GM23338 (cell line): ENCODE measurements at regions not wholly inside any gene's neighbourhood (a gene's known extent, or its start where the extent isn't known, plus 50 kb on each side); places are given as distances from the start of the nearest gene placed in this dataset.
A peak's percentile ranks its signal among the peaks of the same experiment; 100 is the strongest.

Experiments
- ATAC-seq: fragments of 200-7000 bp; cut with Tn5 transposase; 3 replicates; pipeline ENCODE4 v1.9.1; 2020
- DNase-seq: peaks from one replicate; pipeline ENCODE4 v3.0.0-alpha.2; 2015; ENCODE audit warnings: low spot score
- H2AFZ ChIP-seq: fragments of 200-600 bp; sonication (generic); 2 replicates; pipeline ENCODE4 v1.8.0; 2016; ENCODE audit warnings: antibody characterized with exemption, mild to moderate bottlenecking, moderate library complexity
- H3F3A ChIP-seq: fragments of 200-600 bp; sonication (generic); replicated peaks from 2 replicates; pipeline ENCODE4 v1.8.0; 2017; ENCODE audit warnings: antibody characterized with exemption, mixed run types, low read depth
- H3K27ac ChIP-seq: fragments of 200-600 bp; sonication (generic); 2 replicates; pipeline ENCODE4 v1.6.1; 2016; ENCODE audit warnings: low read depth
- H3K27me3 ChIP-seq: fragments of 200-600 bp; sonication (generic); 2 replicates; pipeline ENCODE4 v1.8.0; 2016; ENCODE audit warnings: mild to moderate bottlenecking, mixed run types, moderate library complexity; ENCODE audit not compliant: insufficient read depth
- H3K36me3 ChIP-seq: fragments of 200-600 bp; sonication (generic); 2 replicates; pipeline ENCODE4 v1.8.0; 2016; ENCODE audit warnings: mild to moderate bottlenecking; ENCODE audit not compliant: insufficient read depth
- H3K4me1 ChIP-seq: fragments of 200-600 bp; sonication (generic); 2 replicates; pipeline ENCODE4 v1.8.0; 2016; ENCODE audit warnings: mild to moderate bottlenecking, moderate library complexity; ENCODE audit not compliant: insufficient read depth
- H3K4me2 ChIP-seq: fragments of 200-600 bp; sonication (generic); 2 replicates; pipeline ENCODE4 v1.7.1; 2017; ENCODE audit warnings: mixed run types
- H3K4me3 ChIP-seq: fragments of 200-600 bp; sonication (generic); 2 replicates; pipeline ENCODE4 v1.6.1; 2016; ENCODE audit warnings: mixed run types
- H3K79me2 ChIP-seq: fragments of 200-600 bp; sonication (generic); replicated peaks from 2 replicates; pipeline ENCODE4 v1.8.0; 2017; ENCODE audit warnings: mild to moderate bottlenecking; ENCODE audit not compliant: insufficient read depth
- H3K9me2 ChIP-seq: fragments of 200-600 bp; sonication (generic); 2 replicates; pipeline ENCODE4 v1.8.0; 2017; ENCODE audit not compliant: insufficient read depth
- H4K20me1 ChIP-seq: fragments of 200-600 bp; sonication (generic); replicated peaks from 2 replicates; pipeline ENCODE4 v1.8.0; 2017; ENCODE audit warnings: mild to moderate bottlenecking; ENCODE audit not compliant: insufficient read depth
- H3K27ac Mint-ChIP-seq: 2 replicates; pipeline ENCODE4 v1.8.0; 2020; ENCODE audit warnings: inconsistent platforms, mild to moderate bottlenecking, moderate library complexity, mixed read lengths
- H3K27me3 Mint-ChIP-seq: 3 replicates; pipeline ENCODE4 v1.8.0; 2022; ENCODE audit warnings: low read depth, mild to moderate bottlenecking, moderate library complexity, mixed read lengths, inconsistent platforms; ENCODE audit not compliant: insufficient read depth, poor library complexity
- H3K36me3 Mint-ChIP-seq: 3 replicates; pipeline ENCODE4 v1.8.0; 2021; ENCODE audit warnings: low read depth, mild to moderate bottlenecking, inconsistent platforms, moderate library complexity, mixed read lengths
- H3K4me1 Mint-ChIP-seq: 3 replicates; pipeline ENCODE4 v1.8.0; 2020; ENCODE audit warnings: mild to moderate bottlenecking, inconsistent platforms, mixed read lengths
- H3K4me3 Mint-ChIP-seq: 3 replicates; pipeline ENCODE4 v1.8.0; 2021; ENCODE audit warnings: moderate library complexity, mild to moderate bottlenecking, inconsistent platforms, mixed read lengths
- H3K9me3 Mint-ChIP-seq: 3 replicates; pipeline ENCODE4 v1.8.0; 2020; ENCODE audit warnings: moderate library complexity, mild to moderate bottlenecking, inconsistent platforms, mixed read lengths
- CREB1 ChIP-seq: fragments of 250-450 bp; sonication (Bioruptor Pico); IDR thresholded peaks from 2 replicates; pipeline ENCODE4 v1.5.0; 2020; ENCODE audit warnings: low read depth, mild to moderate bottlenecking, moderate library complexity
- EZH2 ChIP-seq: fragments of 200-600 bp; sonication (generic); IDR thresholded peaks from one replicate; pipeline ENCODE4 v1.8.0; 2017; ENCODE audit warnings: antibody characterized with exemption, mild to moderate bottlenecking, low read depth; ENCODE audit not compliant: unreplicated experiment
- EZH2phosphoT487 ChIP-seq: fragments of 200-600 bp; sonication (generic); IDR thresholded peaks from one replicate; pipeline ENCODE4 v1.8.1; 2018; ENCODE audit warnings: antibody characterized with exemption; ENCODE audit not compliant: unreplicated experiment
- JUNB ChIP-seq: IDR thresholded peaks from one replicate; pipeline ENCODE4 v1.6.1; 2016; ENCODE audit warnings: antibody characterized with exemption; ENCODE audit not compliant: unreplicated experiment
- NANOG ChIP-seq: IDR thresholded peaks from 2 replicates; pipeline ENCODE4 v1.6.1; 2016; ENCODE audit warnings: antibody characterized with exemption, borderline replicate concordance
- POLR2AphosphoS5 ChIP-seq: IDR thresholded peaks from 2 replicates; pipeline ENCODE4 v1.6.1; 2016; ENCODE audit warnings: antibody characterized with exemption, low read depth
- ZNF114 ChIP-seq: fragments of 250-450 bp; sonication (Bioruptor Pico); IDR thresholded peaks from 2 replicates; pipeline ENCODE4 v1.5.0; 2020; ENCODE audit warnings: mild to moderate bottlenecking, moderate library complexity
- ZNF331 ChIP-seq: fragments of 250-450 bp; sonication (Bioruptor Pico); IDR thresholded peaks from 2 replicates; pipeline ENCODE4 v1.5.0; 2020; ENCODE audit warnings: low read depth, mild to moderate bottlenecking, moderate library complexity
- TF ChIP-seq, protein P1 (sequence below): IDR thresholded peaks from one replicate; pipeline ENCODE4 v1.6.1; 2018; ENCODE audit warnings: antibody characterized with exemption; ENCODE audit not compliant: unreplicated experiment
- TF ChIP-seq, protein P2 (sequence below): fragments of 250-450 bp; sonication (Bioruptor Pico); IDR thresholded peaks from 2 replicates; pipeline ENCODE4 v1.5.0; 2020; ENCODE audit warnings: mild to moderate bottlenecking, moderate library complexity

- Histone ChIP-seq H3K4me2 (no peak overlapping the region), H2AFZ (no peak overlapping the region), H4K20me1 (no peaks in the 10 kb centered on the region), H3K27me3 (no peaks in the 10 kb centered on the region), H3K36me3 (no peaks in the 10 kb centered on the region), H3K4me3 (no peak overlapping the region), H3K4me1 (peaks cover 8% of the 10 kb centered on the region), H3F3A (no peaks in the 10 kb centered on the region), H3K79me2 (no peaks in the 10 kb centered on the region), H3K27ac (no peak overlapping the region), H3K9me2 (no peaks in the 10 kb centered on the region)
- H3K4me1 Mint-ChIP-seq = peaks cover 16% of the 10 kb centered on the region
- H3K9me3 Mint-ChIP-seq = peaks cover 7% of the 10 kb centered on the region; the same call in 2 of the 3 replicates
- ATAC-seq = no peak
- no peak overlapping the region for H3K27ac Mint-ChIP-seq
- peaks cover 17% of the 10 kb centered on the region for H3K27me3 Mint-ChIP-seq
- TF ChIP-seq ZNF114 (CRISPR knock-in tag) (no peak), EZH2phosphoT487 (no peak), JUNB (no peak)
- no peak for DNase-seq
- 0 out of 3 replicates have a peak, but pooled peaks cover under 1% of the 10 kb centered on the region for H3K36me3 Mint-ChIP-seq
- no peak overlapping the region for H3K4me3 Mint-ChIP-seq
Measured at GRCh38 chr16:86030116-86030515, 131.2 kb downstream of the IRF8 start.

- no peaks in the 10 kb centered on the region for H3K36me3 ChIP-seq
- Mint-ChIP-seq H3K9me3 (0 out of 3 replicates have a peak, but pooled peaks cover 6% of the 10 kb centered on the region), H3K27ac (no peak overlapping the region), H3K4me1 (peaks cover 16% of the 10 kb centered on the region), H3K27me3 (peaks cover 17% of the 10 kb centered on the region), H3K4me3 (no peak overlapping the region), H3K36me3 (no peaks in the 10 kb centered on the region)
- H3K27me3 ChIP-seq = no peaks in the 10 kb centered on the region
- TF ChIP-seq, protein P1, sequence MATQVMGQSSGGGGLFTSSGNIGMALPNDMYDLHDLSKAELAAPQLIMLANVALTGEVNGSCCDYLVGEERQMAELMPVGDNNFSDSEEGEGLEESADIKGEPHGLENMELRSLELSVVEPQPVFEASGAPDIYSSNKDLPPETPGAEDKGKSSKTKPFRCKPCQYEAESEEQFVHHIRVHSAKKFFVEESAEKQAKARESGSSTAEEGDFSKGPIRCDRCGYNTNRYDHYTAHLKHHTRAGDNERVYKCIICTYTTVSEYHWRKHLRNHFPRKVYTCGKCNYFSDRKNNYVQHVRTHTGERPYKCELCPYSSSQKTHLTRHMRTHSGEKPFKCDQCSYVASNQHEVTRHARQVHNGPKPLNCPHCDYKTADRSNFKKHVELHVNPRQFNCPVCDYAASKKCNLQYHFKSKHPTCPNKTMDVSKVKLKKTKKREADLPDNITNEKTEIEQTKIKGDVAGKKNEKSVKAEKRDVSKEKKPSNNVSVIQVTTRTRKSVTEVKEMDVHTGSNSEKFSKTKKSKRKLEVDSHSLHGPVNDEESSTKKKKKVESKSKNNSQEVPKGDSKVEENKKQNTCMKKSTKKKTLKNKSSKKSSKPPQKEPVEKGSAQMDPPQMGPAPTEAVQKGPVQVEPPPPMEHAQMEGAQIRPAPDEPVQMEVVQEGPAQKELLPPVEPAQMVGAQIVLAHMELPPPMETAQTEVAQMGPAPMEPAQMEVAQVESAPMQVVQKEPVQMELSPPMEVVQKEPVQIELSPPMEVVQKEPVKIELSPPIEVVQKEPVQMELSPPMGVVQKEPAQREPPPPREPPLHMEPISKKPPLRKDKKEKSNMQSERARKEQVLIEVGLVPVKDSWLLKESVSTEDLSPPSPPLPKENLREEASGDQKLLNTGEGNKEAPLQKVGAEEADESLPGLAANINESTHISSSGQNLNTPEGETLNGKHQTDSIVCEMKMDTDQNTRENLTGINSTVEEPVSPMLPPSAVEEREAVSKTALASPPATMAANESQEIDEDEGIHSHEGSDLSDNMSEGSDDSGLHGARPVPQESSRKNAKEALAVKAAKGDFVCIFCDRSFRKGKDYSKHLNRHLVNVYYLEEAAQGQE = no peak
- TF ChIP-seq POLR2AphosphoS5 = no peak
- no peak for TF ChIP-seq NANOG
- TF ChIP-seq, protein P2, sequence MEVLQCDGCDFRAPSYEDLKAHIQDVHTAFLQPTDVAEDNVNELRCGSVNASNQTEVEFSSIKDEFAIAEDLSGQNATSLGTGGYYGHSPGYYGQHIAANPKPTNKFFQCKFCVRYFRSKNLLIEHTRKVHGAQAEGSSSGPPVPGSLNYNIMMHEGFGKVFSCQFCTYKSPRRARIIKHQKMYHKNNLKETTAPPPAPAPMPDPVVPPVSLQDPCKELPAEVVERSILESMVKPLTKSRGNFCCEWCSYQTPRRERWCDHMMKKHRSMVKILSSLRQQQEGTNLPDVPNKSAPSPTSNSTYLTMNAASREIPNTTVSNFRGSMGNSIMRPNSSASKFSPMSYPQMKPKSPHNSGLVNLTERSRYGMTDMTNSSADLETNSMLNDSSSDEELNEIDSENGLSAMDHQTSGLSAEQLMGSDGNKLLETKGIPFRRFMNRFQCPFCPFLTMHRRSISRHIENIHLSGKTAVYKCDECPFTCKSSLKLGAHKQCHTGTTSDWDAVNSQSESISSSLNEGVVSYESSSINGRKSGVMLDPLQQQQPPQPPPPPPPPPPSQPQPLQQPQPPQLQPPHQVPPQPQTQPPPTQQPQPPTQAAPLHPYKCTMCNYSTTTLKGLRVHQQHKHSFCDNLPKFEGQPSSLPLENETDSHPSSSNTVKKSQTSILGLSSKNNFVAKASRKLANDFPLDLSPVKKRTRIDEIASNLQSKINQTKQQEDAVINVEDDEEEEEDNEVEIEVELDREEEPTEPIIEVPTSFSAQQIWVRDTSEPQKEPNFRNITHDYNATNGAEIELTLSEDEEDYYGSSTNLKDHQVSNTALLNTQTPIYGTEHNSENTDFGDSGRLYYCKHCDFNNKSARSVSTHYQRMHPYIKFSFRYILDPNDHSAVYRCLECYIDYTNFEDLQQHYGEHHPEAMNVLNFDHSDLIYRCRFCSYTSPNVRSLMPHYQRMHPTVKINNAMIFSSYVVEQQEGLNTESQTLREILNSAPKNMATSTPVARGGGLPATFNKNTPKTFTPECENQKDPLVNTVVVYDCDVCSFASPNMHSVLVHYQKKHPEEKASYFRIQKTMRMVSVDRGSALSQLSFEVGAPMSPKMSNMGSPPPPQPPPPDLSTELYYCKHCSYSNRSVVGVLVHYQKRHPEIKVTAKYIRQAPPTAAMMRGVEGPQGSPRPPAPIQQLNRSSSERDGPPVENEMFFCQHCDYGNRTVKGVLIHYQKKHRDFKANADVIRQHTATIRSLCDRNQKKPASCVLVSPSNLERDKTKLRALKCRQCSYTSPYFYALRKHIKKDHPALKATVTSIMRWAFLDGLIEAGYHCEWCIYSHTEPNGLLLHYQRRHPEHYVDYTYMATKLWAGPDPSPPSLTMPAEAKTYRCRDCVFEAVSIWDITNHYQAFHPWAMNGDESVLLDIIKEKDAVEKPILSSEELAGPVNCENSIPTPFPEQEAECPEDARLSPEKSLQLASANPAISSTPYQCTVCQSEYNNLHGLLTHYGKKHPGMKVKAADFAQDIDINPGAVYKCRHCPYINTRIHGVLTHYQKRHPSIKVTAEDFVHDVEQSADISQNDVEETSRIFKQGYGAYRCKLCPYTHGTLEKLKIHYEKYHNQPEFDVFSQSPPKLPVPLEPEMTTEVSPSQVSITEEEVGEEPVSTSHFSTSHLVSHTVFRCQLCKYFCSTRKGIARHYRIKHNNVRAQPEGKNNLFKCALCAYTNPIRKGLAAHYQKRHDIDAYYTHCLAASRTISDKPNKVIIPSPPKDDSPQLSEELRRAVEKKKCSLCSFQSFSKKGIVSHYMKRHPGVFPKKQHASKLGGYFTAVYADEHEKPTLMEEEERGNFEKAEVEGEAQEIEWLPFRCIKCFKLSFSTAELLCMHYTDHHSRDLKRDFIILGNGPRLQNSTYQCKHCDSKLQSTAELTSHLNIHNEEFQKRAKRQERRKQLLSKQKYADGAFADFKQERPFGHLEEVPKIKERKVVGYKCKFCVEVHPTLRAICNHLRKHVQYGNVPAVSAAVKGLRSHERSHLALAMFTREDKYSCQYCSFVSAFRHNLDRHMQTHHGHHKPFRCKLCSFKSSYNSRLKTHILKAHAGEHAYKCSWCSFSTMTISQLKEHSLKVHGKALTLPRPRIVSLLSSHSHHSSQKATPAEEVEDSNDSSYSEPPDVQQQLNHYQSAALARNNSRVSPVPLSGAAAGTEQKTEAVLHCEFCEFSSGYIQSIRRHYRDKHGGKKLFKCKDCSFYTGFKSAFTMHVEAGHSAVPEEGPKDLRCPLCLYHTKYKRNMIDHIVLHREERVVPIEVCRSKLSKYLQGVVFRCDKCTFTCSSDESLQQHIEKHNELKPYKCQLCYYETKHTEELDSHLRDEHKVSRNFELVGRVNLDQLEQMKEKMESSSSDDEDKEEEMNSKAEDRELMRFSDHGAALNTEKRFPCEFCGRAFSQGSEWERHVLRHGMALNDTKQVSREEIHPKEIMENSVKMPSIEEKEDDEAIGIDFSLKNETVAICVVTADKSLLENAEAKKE (CRISPR knock-in tag) = no peak
- no peak for TF ChIP-seq CREB1
- no peak for TF ChIP-seq EZH2
- no peak for TF ChIP-seq ZNF331 (CRISPR knock-in tag)
- no peak for TF ChIP-seq JUNB
- no peak for TF ChIP-seq ZNF114 (CRISPR knock-in tag)
- no peak overlapping the region for H3K4me2 ChIP-seq
- no peak for ATAC-seq
- no peaks in the 10 kb centered on the region for H4K20me1 ChIP-seq
- H3K4me1 ChIP-seq = peaks cover 8% of the 10 kb centered on the region
- no peaks in the 10 kb centered on the region for H3F3A ChIP-seq
- H3K4me3 ChIP-seq = no peak overlapping the region
- no peak overlapping the region for H2AFZ ChIP-seq
- H3K79me2 ChIP-seq = no peaks in the 10 kb centered on the region
- no peak overlapping the region for H3K27ac ChIP-seq
- DNase-seq = peak; percentile 19
- no peaks in the 10 kb centered on the region for H3K9me2 ChIP-seq
Measured at GRCh38 chr16:86031141-86031678, 132.2 kb downstream of the IRF8 start.
